ENCODE measurements at regions not wholly inside any gene's neighbourhood (a gene's known extent, or its start where the extent isn't known, plus 50 kb on each side); places are given as distances from the start of the nearest gene placed in this dataset.
"Not testable (repeated sequence)": the region's sequence is repeated elsewhere in the genome, so short reads cannot be mapped to it uniquely, and the experiment has no call there.

GRCh38 chr20:57110121-57111027, 156.1 kb downstream of the BMP7 start:
- not testable (repeated sequence) for DNase-seq

- no peak for DNase-seq
Observed at GRCh38 chr20:57111028-57111373, 155.4 kb downstream of the BMP7 start.

- DNase-seq = no peak
Observed at GRCh38 chr20:57112448-57112847, 154.0 kb downstream of the BMP7 start.

GRCh38 chr20:57114290-57115005, 152.0 kb downstream of the BMP7 start:
- no peak for DNase-seq

- DNase-seq = no peak
Observed at GRCh38 chr20:57117296-57117695, 149.1 kb downstream of the BMP7 start.

GRCh38 chr20:57118107-57118769, 148.2 kb downstream of the BMP7 start:
- no peak for DNase-seq
